Adrenal gland (tissue), 9 donors: ENCODE measurements at regions not wholly inside any gene's neighbourhood (a gene's known extent, or its start where the extent isn't known, plus 50 kb on each side); places are given as distances from the start of the nearest gene placed in this dataset.
A peak's percentile ranks its signal among the peaks of the same experiment; 100 is the strongest.

Experiments
- DNase-seq, 7 donors: peaks; one replicate each; pipeline ENCODE4 v3.0.0-alpha.2; 2019 to 2020
- H3K27ac ChIP-seq, 5 donors: fragments of 200-600 bp; sonication (generic) in 4 of 5; 1 replicate in 3 of 5; 2 replicates in 2 of 5; pipeline versions ENCODE4 v1.5.1 to v1.8.0; 2016 to 2020; ENCODE audit warnings: mild to moderate bottlenecking in 1 of 5
- H3K27me3 ChIP-seq: fragments of 200-600 bp; 2 replicates; pipeline ENCODE4 v1.8.0; 2021
- H3K36me3 ChIP-seq, 2 donors: fragments of 200-600 bp; replicated peaks in 1 of 2; 1 replicate in 1 of 2; 2 replicates in 1 of 2; pipeline versions ENCODE4 v1.5.1 to v1.8.0; 2018 to 2022
- H3K4me1 ChIP-seq, 2 donors: fragments of 200-600 bp; replicated peaks in 1 of 2; 1 replicate in 1 of 2; 2 replicates in 1 of 2; pipeline versions ENCODE4 v1.5.1 to v1.8.0; 2018 to 2021
- H3K4me3 ChIP-seq, 4 donors: fragments of 200-600 bp; sonication (generic) in 3 of 4; one replicate each; pipeline ENCODE4 v1.5.1; 2016 to 2018
- H3K9me3 ChIP-seq, 3 donors: fragments of 200-600 bp; sonication (generic) in 1 of 3; replicated peaks in 1 of 3; 1 replicate in 2 of 3; 2 replicates in 1 of 3; pipeline versions ENCODE4 v1.5.1 to v1.8.0; 2016 to 2021
- POLR2A ChIP-seq, 2 donors: fragments of 450-650 bp; IDR thresholded peaks; one replicate each; pipeline ENCODE4 v1.6.1; 2017; ENCODE audit warnings: antibody characterized with exemption in 2 of 2, mild to moderate bottlenecking in 2 of 2, moderate library complexity in 1 of 2
- WGBS, 4 donors: extraction: QIAGEN DNeasy Blood & Tissue Kit in 2 of 4; methylation state at CpG; one replicate each; pipeline versions ENCODE4 v1.1.5 to v1.1.7; 2013 to 2017; 5-methylcytosine and 5-hydroxymethylcytosine counted together
- intact Hi-C, 2 donors: fragments of 100-400 bp; cut with DNase I; formaldehyde crosslinking; loops; one replicate each; pipeline versions ENCODE4 v1.14.1 to v1.15.0; 2022 to 2023
- TF ChIP-seq, protein P1 (sequence below), 6 experiments: fragments of 450-650 bp in 4 of 6; fragments of 200-600 bp in 2 of 6; sonication (generic) in 1 of 6; IDR thresholded peaks; 1 replicate in 5 of 6; 2 replicates in 1 of 6; pipeline versions ENCODE4 v1.5.1 to v1.8.0; 2016 to 2021; ENCODE audit warnings: antibody characterized with exemption in 6 of 6, mild to moderate bottlenecking in 2 of 6, moderate library complexity in 1 of 6
- donor health status: healthy with polysubstance abuse.
- donor health status: Bipolar disorder and iron deficiency.
- donor health status: DM: yes; HTN: yes; CAD: no.
- donor health status: DM: no; HTN: no; CAD: no.
- donor health status: DM: no; HTN: no; CAD: no.

DNA sequence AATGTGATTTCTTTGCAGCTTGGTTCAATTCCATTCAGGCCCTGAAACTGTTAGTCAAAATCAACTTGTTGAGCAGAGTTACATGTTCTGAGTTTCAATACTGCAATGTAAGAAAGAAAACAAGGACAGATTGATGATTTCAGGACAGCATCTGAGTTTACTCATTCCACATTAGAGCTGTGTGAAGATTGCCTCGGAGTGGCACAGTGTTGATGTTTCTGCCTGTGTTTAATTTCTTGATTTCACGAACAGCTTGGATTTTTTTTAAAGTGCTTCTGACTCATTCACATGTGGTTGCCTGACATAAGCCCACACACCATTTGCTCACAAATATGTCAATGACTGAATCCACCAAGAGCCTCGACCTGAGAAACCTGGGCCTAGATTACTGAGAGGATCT is 101.2 kb upstream of the PARD3 start:
- TF ChIP-seq POLR2A (IDR thresholded peaks at IDR 0.05), result no peak
- TF ChIP-seq, protein P1, sequence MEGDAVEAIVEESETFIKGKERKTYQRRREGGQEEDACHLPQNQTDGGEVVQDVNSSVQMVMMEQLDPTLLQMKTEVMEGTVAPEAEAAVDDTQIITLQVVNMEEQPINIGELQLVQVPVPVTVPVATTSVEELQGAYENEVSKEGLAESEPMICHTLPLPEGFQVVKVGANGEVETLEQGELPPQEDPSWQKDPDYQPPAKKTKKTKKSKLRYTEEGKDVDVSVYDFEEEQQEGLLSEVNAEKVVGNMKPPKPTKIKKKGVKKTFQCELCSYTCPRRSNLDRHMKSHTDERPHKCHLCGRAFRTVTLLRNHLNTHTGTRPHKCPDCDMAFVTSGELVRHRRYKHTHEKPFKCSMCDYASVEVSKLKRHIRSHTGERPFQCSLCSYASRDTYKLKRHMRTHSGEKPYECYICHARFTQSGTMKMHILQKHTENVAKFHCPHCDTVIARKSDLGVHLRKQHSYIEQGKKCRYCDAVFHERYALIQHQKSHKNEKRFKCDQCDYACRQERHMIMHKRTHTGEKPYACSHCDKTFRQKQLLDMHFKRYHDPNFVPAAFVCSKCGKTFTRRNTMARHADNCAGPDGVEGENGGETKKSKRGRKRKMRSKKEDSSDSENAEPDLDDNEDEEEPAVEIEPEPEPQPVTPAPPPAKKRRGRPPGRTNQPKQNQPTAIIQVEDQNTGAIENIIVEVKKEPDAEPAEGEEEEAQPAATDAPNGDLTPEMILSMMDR (IDR thresholded peaks at IDR 0.05), result no peak
- Histone ChIP-seq H3K27ac (no peak overlapping the region), H3K4me1 (no peaks in the 10 kb centered on the region), H3K4me3 (no peak overlapping the region), H3K36me3 (no peaks in the 10 kb centered on the region), H3K9me3 (no peaks in the 10 kb centered on the region), H3K27me3 (peaks cover 2% of the 10 kb centered on the region)
- 31 to 60% (median 50%) methylated on average over 3 of the region's 3 CpGs for WGBS, 4 donors
- no peak for DNase-seq
- intact Hi-C loops, result no loop called here

DNA sequence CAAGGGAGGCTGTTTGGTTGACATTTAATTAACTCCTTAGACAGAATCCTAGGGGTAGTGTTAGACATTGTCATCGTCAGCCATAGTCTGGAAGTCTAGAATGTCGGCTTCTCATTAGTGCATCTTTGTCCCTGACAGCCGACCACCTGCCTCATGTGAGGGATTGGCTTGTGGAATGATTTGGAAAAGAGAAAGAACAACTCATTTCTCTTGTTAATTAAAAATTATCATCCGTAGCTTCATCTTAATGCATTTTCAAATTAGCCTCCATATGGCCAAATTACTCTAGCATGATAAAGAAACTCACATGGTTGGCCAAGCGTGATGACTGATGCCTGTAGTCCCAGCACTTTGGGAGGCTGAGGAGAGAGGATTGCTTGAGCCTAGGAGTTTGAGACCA is 97.7 kb upstream of the PARD3 start:
- Histone ChIP-seq H3K4me3 (no peak overlapping the region), H3K27me3 (no peaks in the 10 kb centered on the region), H3K9me3 (no peaks in the 10 kb centered on the region), H3K27ac (no peak overlapping the region), H3K36me3 (no peaks in the 10 kb centered on the region), H3K4me1 (peaks cover 0 to 5% of the 10 kb centered on the region in 2 donors)
- 90 to 95% (median 90%) methylated on average over 5 of the region's 5 CpGs for WGBS, 4 donors
- TF ChIP-seq, protein P1 (IDR thresholded peaks at IDR 0.05), result no peak
- no peak for TF ChIP-seq POLR2A (IDR thresholded peaks at IDR 0.05)
- intact Hi-C loops, result no loop called here
- DNase-seq, result no peak

DNA sequence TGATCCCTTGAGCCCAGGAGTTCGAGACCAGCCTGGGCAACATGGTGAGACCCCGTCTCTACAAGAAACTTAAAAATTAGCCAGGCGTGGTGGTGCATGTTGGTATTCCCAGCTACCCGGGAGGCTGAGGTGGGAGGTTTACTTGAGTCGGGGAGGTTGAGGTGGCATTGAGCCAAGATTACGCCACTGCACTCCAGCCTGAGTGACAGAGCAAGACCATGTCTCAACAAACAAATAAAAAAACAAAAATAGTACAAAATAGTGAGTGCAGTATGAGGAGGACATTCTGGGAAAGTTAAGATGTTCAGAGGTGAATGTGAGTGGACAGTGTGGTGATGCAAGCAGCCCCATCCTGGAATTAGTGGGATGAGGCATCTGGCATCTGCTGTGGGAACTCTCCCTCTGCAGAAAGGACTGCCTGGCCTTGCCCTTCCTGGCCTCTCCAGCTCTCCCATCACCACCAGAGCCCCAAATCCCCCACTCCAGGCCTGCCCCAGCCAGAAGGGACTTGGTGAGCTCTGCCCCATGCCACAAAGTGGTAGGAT is 96.6 kb upstream of the PARD3 start:
- WGBS, 4 donors, result 85 to 90% (median 86%) methylated on average over 6 of the region's 6 CpGs
- Histone ChIP-seq H3K27me3 (no peaks in the 10 kb centered on the region), H3K27ac (no peak overlapping the region), H3K36me3 (no peaks in the 10 kb centered on the region), H3K4me1 (peaks cover 0 to 8% of the 10 kb centered on the region in 2 donors), H3K4me3 (no peak overlapping the region), H3K9me3 (no peaks in the 10 kb centered on the region)
- no peak for TF ChIP-seq POLR2A (IDR thresholded peaks at IDR 0.05)
- TF ChIP-seq, protein P1 (IDR thresholded peaks at IDR 0.05), result no peak
- no peak for DNase-seq
- intact Hi-C loops, result no loop called here

DNA sequence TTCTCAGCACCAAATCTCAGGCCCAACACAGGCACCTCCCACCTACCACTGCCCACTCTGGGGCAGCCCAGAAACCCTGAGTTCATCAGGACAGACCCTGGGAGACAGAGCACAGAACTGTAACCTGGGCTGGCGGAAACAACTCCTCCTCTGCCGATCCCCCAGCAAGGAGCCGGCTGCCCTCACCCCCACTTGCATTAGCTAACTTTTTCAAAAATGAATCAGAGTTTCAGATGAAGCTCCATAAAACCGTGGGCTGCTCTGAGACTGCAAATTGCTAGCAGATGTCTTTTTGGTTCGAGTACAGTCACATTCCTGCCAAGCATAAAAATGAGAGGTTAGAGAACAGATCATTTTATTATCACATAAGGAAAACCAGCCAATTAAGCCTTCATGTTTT is 93.4 kb upstream of the PARD3 start:
- no peak for TF ChIP-seq POLR2A (IDR thresholded peaks at IDR 0.05)
- TF ChIP-seq, protein P1 (IDR thresholded peaks at IDR 0.05), result no peak
- peaks cover 0 to 8% of the 10 kb centered on the region in 2 donors for H3K4me1 ChIP-seq
- no peaks in the 10 kb centered on the region for H3K36me3 ChIP-seq
- H3K27me3 ChIP-seq, result no peaks in the 10 kb centered on the region
- peak overlapping the region in 1 of 5 donors; percentile 43 for H3K27ac ChIP-seq
- intact Hi-C loops, result no loop called here
- WGBS, 4 donors, result 50 to 67% (median 57%) methylated on average over 5 of the region's 5 CpGs
- no peak overlapping the region for H3K4me3 ChIP-seq
- H3K9me3 ChIP-seq, result no peaks in the 10 kb centered on the region
- no peak for DNase-seq
